Activated CD4-positive, alpha-beta T cell treated with anti-CD3 and anti-CD28 coated beads for 36 hours (primary cell): ENCODE measurements at regions not wholly inside any gene's neighbourhood (a gene's known extent, or its start where the extent isn't known, plus 50 kb on each side); places are given as distances from the start of the nearest gene placed in this dataset.

Experiments
- ATAC-seq: fragments of 200-7000 bp; cut with Tn5 transposase; one replicate; pipeline ENCODE4 v1.10.0; 2021; ENCODE audit warnings: mild to moderate bottlenecking, moderate library complexity
- CTCF ChIA-PET: fragments of 350-600 bp; sonication (Branson Sonifier 250); formaldehyde crosslinking; loops from one replicate; lab custom pipeline; 2021; ENCODE audit warnings: antibody characterized with exemption; lab: Charles Lee
- POLR2A ChIA-PET: fragments of 350-600 bp; sonication (Branson Sonifier 250); formaldehyde crosslinking; loops from one replicate; lab custom pipeline; 2021; ENCODE audit warnings: antibody characterized with exemption, inconsistent platforms; lab: Charles Lee
- DNase-seq: peaks from one replicate; pipeline ENCODE4 v3.0.0-alpha.2; 2020
- H3K27ac Mint-ChIP-seq: one replicate; pipeline ENCODE4 v1.8.0; 2021; ENCODE audit warnings: mixed read lengths
- H3K27me3 Mint-ChIP-seq: one replicate; pipeline ENCODE4 v1.8.0; 2021; ENCODE audit warnings: mixed read lengths
- H3K36me3 Mint-ChIP-seq: one replicate; pipeline ENCODE4 v1.8.0; 2021; ENCODE audit warnings: low read depth, mixed read lengths
- H3K4me1 Mint-ChIP-seq: one replicate; pipeline ENCODE4 v1.8.0; 2021; ENCODE audit warnings: mixed read lengths
- H3K4me3 Mint-ChIP-seq: one replicate; pipeline ENCODE4 v1.8.0; 2021; ENCODE audit warnings: mild to moderate bottlenecking, moderate library complexity, mixed read lengths
- H3K9me3 Mint-ChIP-seq: one replicate; pipeline ENCODE4 v1.8.0; 2021; ENCODE audit warnings: low read depth, mixed read lengths
- intact Hi-C, 2 experiments: fragments of 100-400 bp; cut with DNase I in 1 of 2; cut with micrococcal nuclease in 1 of 2; formaldehyde crosslinking; loops; one replicate each; pipeline versions ENCODE4 v1.14.2 to v1.15.1; 2022 to 2024; cut with DNase I, micrococcal nuclease

- Mint-ChIP-seq H3K27me3 (peaks cover 8% of the 10 kb centered on the region), H3K9me3 (no peaks in the 10 kb centered on the region)
Measured at GRCh38 chr11:115632061-115632460, 127.8 kb upstream of the CADM1 start.

GRCh38 chr11:115631609-115632008 lies 127.4 kb upstream of the CADM1 start:
- H3K9me3 Mint-ChIP-seq = no peaks in the 10 kb centered on the region
- no peak for DNase-seq
- POLR2A ChIA-PET = no interaction called here
- H3K4me1 Mint-ChIP-seq = no peaks in the 10 kb centered on the region
- H3K36me3 Mint-ChIP-seq = no peaks in the 10 kb centered on the region
- CTCF ChIA-PET = no interaction called here
- no peak overlapping the region for H3K27ac Mint-ChIP-seq
- H3K27me3 Mint-ChIP-seq = peaks cover 8% of the 10 kb centered on the region
- no peak for ATAC-seq
- intact Hi-C loops = no loop called here
- H3K4me3 Mint-ChIP-seq = no peak overlapping the region

More at GRCh38 chr11:115632061-115632460, 127.8 kb upstream of the CADM1 start:
- ChIA-PET CTCF (no interaction called here), POLR2A (no interaction called here)
- Mint-ChIP-seq H3K4me1 (no peaks in the 10 kb centered on the region), H3K4me3 (no peak overlapping the region), H3K27ac (no peak overlapping the region), H3K36me3 (no peaks in the 10 kb centered on the region)
- intact Hi-C loops = no loop called here
- ATAC-seq (no peak), DNase-seq (no peak)

- peaks cover 8% of the 10 kb centered on the region for H3K27me3 Mint-ChIP-seq
- no peaks in the 10 kb centered on the region for H3K36me3 Mint-ChIP-seq
- ChIA-PET POLR2A (no interaction called here), CTCF (no interaction called here)
- no peak overlapping the region for H3K4me3 Mint-ChIP-seq
- H3K9me3 Mint-ChIP-seq = no peaks in the 10 kb centered on the region
- H3K4me1 Mint-ChIP-seq = no peaks in the 10 kb centered on the region
- no peak overlapping the region for H3K27ac Mint-ChIP-seq
- ATAC-seq (no peak), DNase-seq (no peak)
- intact Hi-C loops = no loop called here
Measured at GRCh38 chr11:115630214-115630613, 126.0 kb upstream of the CADM1 start.

- Mint-ChIP-seq H3K36me3 (no peaks in the 10 kb centered on the region), H3K27me3 (peaks cover 8% of the 10 kb centered on the region), H3K9me3 (no peaks in the 10 kb centered on the region), H3K4me1 (no peaks in the 10 kb centered on the region), H3K4me3 (no peak overlapping the region), H3K27ac (no peak overlapping the region)
- ChIA-PET POLR2A (no interaction called here), CTCF (no interaction called here)
- DNase-seq = no peak
- intact Hi-C loops = no loop called here
- ATAC-seq = no peak
Measured at GRCh38 chr11:115629456-115630015, 125.3 kb upstream of the CADM1 start.

GRCh38 chr11:115627666-115628460 lies 123.6 kb upstream of the CADM1 start:
- intact Hi-C loops = no loop called here

GRCh38 chr11:115627071-115627470 lies 122.9 kb upstream of the CADM1 start:
- H3K27me3 Mint-ChIP-seq = peaks cover 9% of the 10 kb centered on the region

More at GRCh38 chr11:115627666-115628460, 123.6 kb upstream of the CADM1 start:
- DNase-seq (no peak), ATAC-seq (no peak)
- Mint-ChIP-seq H3K4me3 (no peak overlapping the region), H3K36me3 (no peaks in the 10 kb centered on the region), H3K4me1 (no peaks in the 10 kb centered on the region), H3K9me3 (no peaks in the 10 kb centered on the region), H3K27me3 (peaks cover 10% of the 10 kb centered on the region), H3K27ac (no peak overlapping the region)
- ChIA-PET CTCF (interaction anchor here (0.5 kb wide), 1 partner anchor 412 kb away, joined by 3 read pairs; no protein-coding TSS in a partner anchor), POLR2A (no interaction called here)

GRCh38 chr11:115626414-115626813 lies 122.2 kb upstream of the CADM1 start:
- intact Hi-C loops = no loop called here
- ChIA-PET CTCF (no interaction called here), POLR2A (no interaction called here)
- H3K4me3 Mint-ChIP-seq = no peak overlapping the region
- H3K36me3 Mint-ChIP-seq = no peaks in the 10 kb centered on the region
- DNase-seq (no peak), ATAC-seq (no peak)
- H3K27me3 Mint-ChIP-seq = peaks cover 8% of the 10 kb centered on the region
- no peak overlapping the region for H3K27ac Mint-ChIP-seq
- H3K4me1 Mint-ChIP-seq = no peaks in the 10 kb centered on the region
- H3K9me3 Mint-ChIP-seq = no peaks in the 10 kb centered on the region

More at GRCh38 chr11:115627071-115627470, 122.9 kb upstream of the CADM1 start:
- ChIA-PET CTCF (no interaction called here), POLR2A (no interaction called here)
- ATAC-seq = no peak
- Mint-ChIP-seq H3K9me3 (no peaks in the 10 kb centered on the region), H3K36me3 (no peaks in the 10 kb centered on the region), H3K4me1 (no peaks in the 10 kb centered on the region), H3K4me3 (no peak overlapping the region), H3K27ac (no peak overlapping the region)
- DNase-seq = no peak
- intact Hi-C loops = no loop called here

GRCh38 chr11:115625502-115625901 lies 121.3 kb upstream of the CADM1 start:
- Mint-ChIP-seq H3K27me3 (peaks cover 4% of the 10 kb centered on the region), H3K36me3 (no peaks in the 10 kb centered on the region), H3K4me3 (no peak overlapping the region), H3K9me3 (no peaks in the 10 kb centered on the region), H3K4me1 (no peaks in the 10 kb centered on the region), H3K27ac (no peak overlapping the region)
- intact Hi-C loops = no loop called here
- ChIA-PET POLR2A (no interaction called here), CTCF (interaction anchor here (0.6 kb wide), 1 partner anchor 14 kb away, joined by 3 read pairs; no protein-coding TSS in a partner anchor)
- ATAC-seq (no peak), DNase-seq (no peak)

- POLR2A ChIA-PET = no interaction called here
- H3K27ac Mint-ChIP-seq = no peak overlapping the region
- no peak overlapping the region for H3K4me3 Mint-ChIP-seq
Measured at GRCh38 chr11:115624065-115624464, 119.8 kb upstream of the CADM1 start.

GRCh38 chr11:115623021-115623451 lies 118.8 kb upstream of the CADM1 start:
- no peak overlapping the region for H3K27ac Mint-ChIP-seq
- intact Hi-C loops = no loop called here
- H3K27me3 Mint-ChIP-seq = peaks cover 2% of the 10 kb centered on the region
- no peaks in the 10 kb centered on the region for H3K4me1 Mint-ChIP-seq
- ATAC-seq (no peak), DNase-seq (no peak)
- H3K36me3 Mint-ChIP-seq = no peaks in the 10 kb centered on the region
- H3K4me3 Mint-ChIP-seq = no peak overlapping the region
- H3K9me3 Mint-ChIP-seq = no peaks in the 10 kb centered on the region
- ChIA-PET CTCF (interaction anchor here (0.6 kb wide), 1 partner anchor 518 kb away, joined by 3 read pairs; no protein-coding TSS in a partner anchor), POLR2A (no interaction called here)

More at GRCh38 chr11:115624065-115624464, 119.8 kb upstream of the CADM1 start:
- no peak for ATAC-seq
- no peak for DNase-seq
- Mint-ChIP-seq H3K27me3 (peaks cover 2% of the 10 kb centered on the region), H3K36me3 (no peaks in the 10 kb centered on the region), H3K9me3 (no peaks in the 10 kb centered on the region), H3K4me1 (no peaks in the 10 kb centered on the region)
- CTCF ChIA-PET = interaction anchor here (0.7 kb wide), 1 partner anchor 869 kb away, joined by 3 read pairs; no protein-coding TSS in a partner anchor
- intact Hi-C loops = no loop called here

- Mint-ChIP-seq H3K9me3 (no peaks in the 10 kb centered on the region), H3K27ac (no peak overlapping the region), H3K4me1 (no peaks in the 10 kb centered on the region), H3K4me3 (no peak overlapping the region), H3K27me3 (no peaks in the 10 kb centered on the region), H3K36me3 (no peaks in the 10 kb centered on the region)
- DNase-seq (no peak), ATAC-seq (no peak)
- intact Hi-C loops = no loop called here
- ChIA-PET POLR2A (no interaction called here), CTCF (no interaction called here)
Measured at GRCh38 chr11:115618428-115618827, 114.2 kb upstream of the CADM1 start.

GRCh38 chr11:115617767-115618166 lies 113.6 kb upstream of the CADM1 start:
- no peak for ATAC-seq
- ChIA-PET POLR2A (no interaction called here), CTCF (no interaction called here)
- DNase-seq = no peak
- H3K4me3 Mint-ChIP-seq = no peak overlapping the region
- H3K27me3 Mint-ChIP-seq = no peaks in the 10 kb centered on the region
- no peaks in the 10 kb centered on the region for H3K4me1 Mint-ChIP-seq
- H3K36me3 Mint-ChIP-seq = no peaks in the 10 kb centered on the region
- no peak overlapping the region for H3K27ac Mint-ChIP-seq
- intact Hi-C loops = no loop called here
- H3K9me3 Mint-ChIP-seq = no peaks in the 10 kb centered on the region
